RWPE1 (cell line): ENCODE measurements at regions not wholly inside any gene's neighbourhood (a gene's known extent, or its start where the extent isn't known, plus 50 kb on each side); places are given as distances from the start of the nearest gene placed in this dataset.
"Not testable (repeated sequence)": the region's sequence is repeated elsewhere in the genome, so short reads cannot be mapped to it uniquely, and the experiment has no call there.

Experiments used
- CTCF ChIA-PET: fragments of 350-600 bp; sonication (Branson Sonifier 250); formaldehyde crosslinking; extraction: SDS; loops from one replicate; lab custom pipeline; 2021; lab: Yijun Ruan, JAX
- POLR2A ChIA-PET: fragments of 400-600 bp; formaldehyde crosslinking; extraction: SDS; loops from one replicate; lab custom pipeline; 2020; ENCODE audit warnings: antibody characterized with exemption; ENCODE audit not compliant: low non-redundant PET; lab: Yijun Ruan, JAX
- DNase-seq: peaks from one replicate; pipeline ENCODE4 v3.0.0; 2012; ENCODE audit warnings: low spot score
- H3K27ac ChIP-seq: fragments of 450-650 bp; 2 replicates; pipeline ENCODE4 v1.5.1; 2017
- CTCF ChIP-seq: fragments of 450-650 bp; conservative IDR thresholded peaks from 2 replicates; pipeline ENCODE4 v1.5.1; 2017; ENCODE audit warnings: low read depth, mild to moderate bottlenecking

- TF ChIP-seq CTCF, result no peak
- H3K27ac ChIP-seq, result no peak overlapping the region
- DNase-seq, result no peak
- CTCF ChIA-PET, result interaction anchor here (0.6 kb wide), 1 partner anchor 146 kb away, joined by 3 read pairs; no protein-coding TSS in a partner anchor
- POLR2A ChIA-PET, result no interaction called here
Measured at GRCh38 chr21:20045197-20045596, 953.0 kb upstream of the NCAM2 start.

- DNase-seq, POLR2A ChIA-PET, CTCF ChIA-PET, H3K27ac ChIP-seq: not testable (repeated sequence)
Measured at GRCh38 chr21:20048130-20048837, 949.9 kb upstream of the NCAM2 start.

GRCh38 chr21:20083336-20083735 is 914.9 kb upstream of the NCAM2 start:
- POLR2A ChIA-PET, result no interaction called here
- CTCF ChIA-PET, result no interaction called here
- H3K27ac ChIP-seq, result no peak overlapping the region
- TF ChIP-seq CTCF, result no peak
- DNase-seq, result no peak

GRCh38 chr21:20083925-20084324 is 914.3 kb upstream of the NCAM2 start:
- no peak for TF ChIP-seq CTCF
- ChIA-PET POLR2A (no interaction called here), CTCF (interaction anchor here (0.9 kb wide), 1 partner anchor 43 kb away, joined by 5 read pairs; no protein-coding TSS in a partner anchor)
- DNase-seq, result no peak
- H3K27ac ChIP-seq, result no peak overlapping the region

- ChIA-PET POLR2A (no interaction called here), CTCF (no interaction called here)
- no peak overlapping the region for H3K27ac ChIP-seq
- DNase-seq, result no peak
- no peak for TF ChIP-seq CTCF
Measured at GRCh38 chr21:20086508-20086907, 911.7 kb upstream of the NCAM2 start.

- CTCF ChIA-PET, result no interaction called here
- POLR2A ChIA-PET, result no interaction called here
- DNase-seq, result no peak
- no peak overlapping the region for H3K27ac ChIP-seq
- no peak for TF ChIP-seq CTCF
Measured at GRCh38 chr21:20106368-20106767, 891.8 kb upstream of the NCAM2 start.

DNA sequence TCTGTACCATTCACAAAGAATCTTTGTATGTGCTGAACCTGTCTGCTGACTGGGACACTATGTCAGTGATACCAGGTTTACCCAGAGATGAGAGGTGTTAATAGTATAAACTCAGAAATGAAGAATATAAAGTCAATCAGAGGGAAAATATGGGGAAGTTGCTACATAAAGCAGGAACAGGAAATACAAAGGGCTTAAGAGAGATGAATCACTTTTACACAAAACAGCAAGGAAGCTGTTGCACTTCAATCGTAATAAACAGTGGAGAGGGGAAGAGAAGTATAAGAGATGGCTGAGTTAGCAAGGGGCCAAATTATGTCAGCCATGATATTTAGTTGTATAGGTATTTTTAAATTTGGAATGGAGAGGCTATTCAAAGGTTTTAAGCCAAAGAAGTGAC is 890.2 kb upstream of the NCAM2 start:
- no peak for TF ChIP-seq CTCF
- no peak overlapping the region for H3K27ac ChIP-seq
- CTCF ChIA-PET, result no interaction called here
- DNase-seq, result no peak
- POLR2A ChIA-PET, result no interaction called here
